ENCODE measurements at regions not wholly inside any gene's neighbourhood (a gene's known extent, or its start where the extent isn't known, plus 50 kb on each side); places are given as distances from the start of the nearest gene placed in this dataset.
"Not testable (repeated sequence)": the region's sequence is repeated elsewhere in the genome, so short reads cannot be mapped to it uniquely, and the experiment has no call there.

DNA sequence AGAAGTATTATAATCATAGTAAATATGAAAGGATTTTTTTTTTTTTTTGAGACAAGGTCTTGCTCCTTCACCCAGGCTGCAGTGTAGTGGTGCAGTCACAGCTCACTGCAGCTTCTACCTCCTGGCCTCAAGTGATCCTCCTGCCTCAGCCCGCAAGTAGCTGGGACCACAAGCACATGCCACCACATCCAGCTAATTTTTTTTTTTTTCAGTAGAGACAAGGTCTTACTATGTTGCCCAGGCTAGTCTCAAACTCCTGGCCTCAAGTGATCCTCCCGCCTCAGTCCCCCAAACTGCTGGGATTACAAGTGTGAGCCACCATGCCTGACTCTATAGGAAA is 86.2 kb upstream of the FOXN2 start:
- DNase-seq, result no peak

DNA sequence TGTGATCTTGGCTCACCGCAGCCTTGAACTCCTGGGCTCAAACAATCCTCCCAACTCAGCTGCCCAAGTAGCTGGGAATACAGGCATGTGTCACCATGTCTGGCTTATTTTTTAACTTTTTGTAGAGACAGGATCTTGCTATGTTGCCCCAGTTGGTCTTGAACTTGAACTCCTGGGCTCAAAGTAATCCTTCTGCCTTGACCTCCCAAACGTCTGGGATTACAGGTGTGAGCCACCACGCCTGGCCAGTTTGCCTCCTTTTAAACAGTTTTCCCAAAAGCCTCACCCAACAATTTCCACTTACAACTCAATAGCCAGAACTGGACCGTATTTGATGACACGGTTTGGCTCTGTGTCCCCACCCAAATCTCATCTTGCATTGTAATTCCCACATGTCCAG is 85.4 kb upstream of the FOXN2 start:
- no peak for DNase-seq

DNA sequence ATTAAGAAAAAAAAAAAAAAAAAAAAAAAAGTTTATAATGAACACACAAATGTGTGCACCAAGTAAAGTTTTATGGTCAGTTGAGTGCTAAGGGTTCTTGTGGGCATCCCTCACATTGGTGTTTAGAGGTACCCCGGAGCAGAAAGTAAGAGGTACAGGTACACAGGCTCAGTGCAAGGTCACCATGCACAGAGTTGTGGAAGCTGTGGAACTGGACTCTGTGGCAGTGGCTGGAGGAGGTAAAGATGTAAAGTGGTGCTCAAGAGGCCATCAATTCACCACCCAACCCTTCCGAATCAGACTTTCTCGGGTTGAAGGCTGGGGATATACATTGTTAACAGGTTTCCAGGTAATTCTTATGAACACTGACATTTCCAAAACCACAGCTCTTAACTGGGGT is 83.6 kb upstream of the FOXN2 start:
- no peak for DNase-seq

DNA sequence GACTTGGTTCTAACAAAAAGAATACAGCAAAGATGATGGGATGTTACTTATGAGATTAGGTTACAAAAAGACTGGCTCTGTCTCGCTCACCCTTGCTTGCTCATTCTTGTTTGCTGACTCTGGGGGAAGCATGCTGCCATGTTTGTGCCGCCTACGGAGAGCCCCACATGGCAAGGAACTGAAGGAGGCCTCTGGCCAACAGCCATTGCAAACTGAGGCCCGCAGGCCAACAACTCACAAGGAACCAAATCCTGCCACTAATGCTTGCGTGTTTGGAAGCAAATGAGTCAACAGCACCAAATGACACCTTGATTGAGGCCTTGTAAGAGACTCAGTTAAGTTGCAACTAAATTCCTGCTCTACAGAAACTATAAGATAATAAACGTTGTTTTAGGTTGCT is 82.1 kb upstream of the FOXN2 start:
- DNase-seq, result no peak

DNA sequence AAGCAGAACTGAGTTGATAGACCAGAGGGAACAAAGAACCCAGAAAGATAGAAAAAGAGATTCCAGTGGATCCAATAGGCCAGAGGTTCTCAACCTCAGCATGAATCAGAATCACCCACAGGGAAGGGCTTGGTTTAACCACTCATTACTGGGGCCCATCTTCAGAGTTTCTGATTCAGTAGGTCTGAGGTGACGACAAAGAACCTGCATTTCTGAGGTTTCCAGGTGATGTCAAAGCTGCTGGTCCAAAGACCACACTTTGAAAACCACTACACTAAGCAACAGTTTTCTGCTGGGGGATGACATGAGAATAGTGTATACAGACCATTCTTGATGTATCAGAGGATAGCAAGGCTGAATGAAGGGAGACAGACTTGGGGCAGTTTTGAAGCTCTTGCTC is 81.5 kb upstream of the FOXN2 start:
- DNase-seq, result no peak

DNA sequence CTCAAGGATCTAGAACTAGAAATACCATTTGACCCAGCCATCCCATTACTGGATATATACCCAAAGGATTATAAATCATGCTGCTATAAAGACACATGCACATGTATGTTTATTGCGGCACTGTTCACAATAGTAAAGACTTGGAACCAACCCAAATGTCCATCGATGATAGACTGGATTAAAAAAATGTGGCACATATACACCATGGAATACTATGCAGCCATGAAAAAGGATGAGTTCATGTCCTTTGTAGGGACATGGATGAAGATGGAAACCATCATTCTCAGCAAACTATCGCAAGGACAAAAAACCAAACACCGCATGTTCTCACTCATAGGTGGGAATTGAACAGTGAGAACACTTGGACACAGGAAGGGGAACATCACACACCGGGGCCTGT is 80.7 kb upstream of the FOXN2 start:
- not testable (repeated sequence) for DNase-seq

DNA sequence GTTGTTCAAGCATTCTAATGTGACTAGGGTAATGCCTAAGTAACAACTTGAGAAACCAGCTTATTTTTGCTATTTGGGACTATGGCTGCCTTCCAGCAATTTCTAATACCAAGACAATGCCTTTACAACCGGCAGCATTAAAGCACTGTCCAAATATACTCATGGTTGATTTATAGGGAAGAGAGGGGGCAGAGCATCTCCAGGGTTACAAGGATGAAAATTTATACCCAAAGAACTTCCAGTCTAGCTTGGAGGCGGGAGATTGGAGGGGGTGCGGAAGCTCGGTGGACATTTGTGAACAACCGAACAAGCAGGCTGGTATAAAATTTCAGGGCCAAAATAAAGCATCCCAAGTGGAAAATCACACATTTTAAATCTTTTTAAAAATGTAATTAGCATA is 79.4 kb upstream of the FOXN2 start:
- DNase-seq, result no peak

DNA sequence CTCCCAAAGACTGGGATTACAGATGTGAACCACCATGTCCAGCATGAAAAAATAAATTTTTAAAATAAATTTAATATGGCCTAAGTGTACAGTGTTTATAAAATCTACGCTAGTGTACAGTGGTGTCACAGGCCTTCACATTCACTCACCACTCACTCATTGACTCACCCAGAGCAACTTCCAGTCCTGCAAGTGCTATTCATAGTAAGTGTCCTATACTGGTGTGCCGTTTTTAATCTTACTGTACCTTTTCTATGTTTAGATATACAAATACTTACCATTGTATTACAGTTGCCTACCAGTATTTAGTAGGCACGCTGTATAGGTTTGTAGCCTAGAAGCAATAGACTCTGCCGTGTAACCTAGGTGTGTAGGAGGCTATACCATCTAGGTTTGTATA is 76.1 kb upstream of the FOXN2 start:
- DNase-seq, result no peak

DNA sequence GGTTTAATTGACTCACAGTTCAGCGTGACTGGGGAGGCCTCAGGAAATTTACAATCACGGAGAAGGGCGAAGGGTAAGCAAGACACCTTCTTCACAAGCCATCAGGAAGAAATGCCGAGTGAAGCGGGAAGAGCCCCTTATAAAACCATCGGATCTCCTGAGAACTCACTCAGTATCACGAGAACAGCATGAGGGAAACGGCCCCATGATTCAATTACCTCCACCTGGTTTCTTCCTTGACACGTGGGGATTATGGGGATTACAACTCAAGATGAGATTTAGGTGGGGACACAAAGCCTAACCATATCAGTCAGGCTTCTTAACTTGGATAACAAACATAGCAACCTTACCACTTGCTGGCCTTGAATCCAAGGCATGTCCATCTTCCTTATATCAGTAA is 73.6 kb upstream of the FOXN2 start:
- no peak for DNase-seq

DNA sequence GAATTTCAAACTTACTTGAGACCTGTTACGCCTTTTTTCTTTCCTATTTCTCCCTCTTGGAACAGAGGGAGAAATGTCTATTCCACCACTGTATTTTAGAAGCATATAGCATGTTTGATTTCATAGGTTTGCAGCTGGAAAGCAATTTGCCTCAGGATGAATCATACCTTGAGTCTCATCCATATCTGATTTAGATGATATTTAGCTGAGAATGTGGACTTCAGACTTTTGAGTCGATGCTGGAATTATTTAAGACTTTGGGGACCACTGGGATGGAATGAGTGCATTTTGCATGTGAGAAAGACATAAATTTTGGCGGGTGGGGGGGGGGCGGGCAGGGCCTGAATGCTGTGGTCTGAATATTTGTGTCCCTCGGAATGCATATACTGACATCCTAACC is 67.3 kb upstream of the FOXN2 start:
- DNase-seq, result no peak

DNA sequence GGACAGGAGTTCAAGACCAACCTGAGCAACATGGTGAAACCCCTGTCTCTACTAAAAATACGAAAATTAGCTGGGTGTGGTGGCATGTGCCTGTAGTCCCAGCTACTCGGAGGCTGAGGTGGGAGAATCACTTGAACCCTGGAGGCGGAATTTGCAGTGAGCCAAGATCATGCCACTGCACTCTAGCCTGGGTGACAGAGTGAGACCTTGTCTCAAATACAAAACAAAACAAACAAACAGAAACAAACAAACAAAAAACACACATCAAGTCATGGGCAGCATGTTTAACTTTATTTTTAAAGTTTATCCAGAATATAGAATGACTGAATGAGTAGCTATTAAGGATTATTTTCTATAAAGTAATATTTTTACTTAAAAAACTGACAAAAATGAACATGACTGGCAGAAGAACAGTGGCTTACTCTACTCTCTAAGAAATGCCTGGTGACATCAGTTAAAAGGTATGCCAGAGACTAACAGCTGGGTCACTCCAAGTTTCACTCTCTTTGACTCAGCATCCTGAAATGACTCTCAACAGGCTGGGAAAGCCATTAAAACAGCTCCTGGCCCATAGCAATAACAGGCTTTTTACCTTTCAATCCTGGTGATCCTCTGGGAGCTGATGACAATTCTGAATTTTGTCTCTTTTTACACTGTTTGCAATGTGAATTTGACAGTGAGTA is 66.1 kb upstream of the FOXN2 start:
- no peak for DNase-seq

DNA sequence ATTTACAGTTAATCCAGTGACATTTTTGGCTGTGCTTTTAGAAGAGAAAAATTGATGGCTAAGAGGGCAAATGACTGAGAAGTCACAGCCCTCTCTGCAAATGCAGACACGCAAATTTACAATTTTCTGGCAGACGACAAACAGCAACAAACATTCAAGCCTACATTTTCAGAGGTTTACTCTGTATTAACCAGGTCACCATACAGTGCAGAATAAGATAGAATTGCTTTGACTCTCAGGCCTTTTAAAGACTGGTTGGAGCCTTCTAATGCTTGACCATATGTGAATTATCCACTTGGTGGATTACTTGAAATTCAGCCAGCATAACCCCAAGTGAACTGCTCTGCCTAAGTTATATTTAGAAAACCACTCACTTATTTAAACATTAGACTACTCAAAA is 65.5 kb upstream of the FOXN2 start:
- peak in 1 of 2 experiments; percentile 47 for DNase-seq

DNA sequence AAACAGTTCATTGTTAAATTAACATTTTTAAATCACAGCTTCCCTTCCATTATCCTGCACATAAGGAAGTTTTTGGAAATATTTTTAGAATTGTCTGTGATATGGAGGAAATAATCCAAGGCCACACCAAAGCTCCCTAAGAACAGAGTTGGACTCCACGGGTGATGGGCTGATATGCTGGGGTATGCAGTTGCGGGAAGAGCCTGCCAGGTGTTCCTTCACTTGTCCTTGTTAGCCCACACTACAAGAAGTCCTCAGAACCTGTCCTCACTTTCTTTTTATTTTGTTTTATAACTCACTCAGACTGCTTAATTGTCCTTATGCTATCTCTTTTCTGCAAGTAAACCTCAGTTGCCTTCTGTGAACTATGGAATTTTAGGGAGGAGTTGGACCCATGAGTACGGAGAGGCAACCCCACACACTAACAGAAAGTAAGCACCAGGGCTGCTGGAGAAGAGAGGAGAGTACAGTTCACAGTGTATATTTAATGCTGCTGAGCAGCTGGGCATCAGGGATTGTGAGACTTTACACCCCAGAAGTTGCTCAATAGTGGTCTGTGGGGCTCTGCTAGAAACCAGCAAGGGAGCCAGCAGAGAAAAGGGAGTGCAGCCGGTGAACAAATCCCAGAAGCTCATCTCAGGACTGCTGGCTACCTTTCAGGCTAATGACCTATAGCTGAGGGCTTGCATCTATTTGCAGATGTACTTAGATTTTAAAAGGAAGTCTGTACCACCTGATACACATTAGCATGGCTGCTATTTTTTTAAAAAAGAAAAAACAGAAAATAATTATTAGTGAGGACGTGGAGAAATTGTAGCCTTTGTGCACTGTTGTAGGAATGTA is 64.6 kb upstream of the FOXN2 start:
- no peak for DNase-seq

DNA sequence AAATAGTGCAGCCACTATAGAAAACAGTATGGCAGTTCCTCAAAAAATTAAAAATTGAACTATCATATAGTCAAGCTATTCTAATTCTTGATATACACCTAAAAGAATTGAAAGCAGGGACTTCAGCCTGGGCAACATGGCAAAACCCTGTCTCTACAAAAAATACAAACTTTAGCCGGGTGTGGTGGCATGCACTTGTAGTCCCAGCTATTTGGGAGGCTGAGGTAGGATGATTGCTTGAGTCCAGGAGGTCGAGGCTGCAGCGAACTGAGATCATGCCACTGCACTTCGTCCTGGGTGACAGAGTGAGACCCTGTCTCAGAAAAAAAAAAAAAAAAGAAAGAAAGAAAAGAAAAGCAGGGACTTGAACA is 64.0 kb upstream of the FOXN2 start:
- no peak for DNase-seq

DNA sequence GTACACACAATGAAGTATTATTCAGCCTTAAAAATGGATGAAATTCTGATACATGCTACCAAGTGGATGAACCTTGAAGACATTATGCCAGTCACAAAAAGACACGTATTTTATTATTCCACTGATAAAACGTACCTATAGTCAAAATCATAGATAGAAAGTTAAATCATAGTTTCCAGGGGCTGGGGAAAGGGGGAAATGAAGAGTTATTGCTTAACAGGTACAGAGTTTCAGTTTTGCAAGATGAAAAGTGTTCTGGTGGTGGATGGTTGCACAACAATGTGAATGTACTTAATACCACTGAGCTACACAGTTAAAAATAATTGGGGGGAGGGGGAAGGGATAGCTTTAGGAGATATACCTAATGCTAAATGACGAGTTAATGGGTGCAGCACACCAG is 63.5 kb upstream of the FOXN2 start:
- no peak for DNase-seq

DNA sequence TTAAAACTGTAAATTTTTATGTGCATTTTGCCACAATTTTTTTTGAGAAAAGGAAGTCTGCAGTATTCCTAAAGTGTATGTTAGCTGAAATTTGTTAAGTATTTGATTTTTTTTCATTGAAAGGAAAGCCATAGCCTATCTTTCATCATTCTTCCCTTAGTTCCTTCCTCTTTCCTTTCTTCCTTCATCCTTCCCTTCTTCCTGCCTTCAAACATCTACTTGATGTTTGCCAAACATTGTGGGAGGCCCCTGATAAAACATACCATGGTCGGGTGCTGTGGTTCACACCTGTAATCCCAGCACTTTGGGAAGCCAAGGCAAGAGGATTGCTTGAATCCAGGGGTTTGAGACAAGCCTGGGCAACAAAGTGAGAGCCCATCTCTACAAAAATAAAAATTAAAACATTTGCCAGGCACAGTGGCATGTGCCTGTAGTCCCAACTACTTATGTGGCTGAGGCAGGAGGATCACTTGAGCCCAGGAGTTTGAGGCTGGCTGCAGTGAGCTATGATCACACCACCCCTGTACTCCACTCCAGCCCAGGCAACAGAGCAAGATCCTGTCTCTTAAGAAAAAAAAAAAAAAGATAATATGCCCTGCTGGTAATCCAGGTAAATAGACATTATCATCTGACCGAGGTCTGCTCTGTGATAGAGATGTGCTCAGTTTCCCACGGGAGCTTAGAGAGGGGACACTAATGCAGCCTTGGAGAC is 62.9 kb upstream of the FOXN2 start:
- DNase-seq, result no peak

DNA sequence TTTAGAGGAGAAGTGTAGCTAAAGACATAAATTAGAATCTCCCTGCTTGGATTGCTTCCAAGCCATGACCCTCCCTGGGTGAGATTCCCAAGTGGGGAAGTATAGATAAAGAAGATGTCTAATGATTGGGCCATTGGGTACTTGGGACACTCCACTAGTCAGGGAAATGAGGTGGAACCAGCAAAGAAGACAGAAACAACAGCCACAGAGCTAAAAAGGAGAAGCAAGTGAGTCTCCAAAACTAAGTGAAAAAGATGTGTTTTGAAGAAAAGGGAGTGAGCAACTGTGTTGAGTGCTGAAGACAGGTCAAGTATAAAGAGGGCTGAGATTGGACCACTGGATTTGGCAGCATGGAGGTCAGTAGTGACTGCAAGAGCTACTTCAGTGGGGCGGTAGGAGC is 61.2 kb upstream of the FOXN2 start:
- no peak for DNase-seq

DNA sequence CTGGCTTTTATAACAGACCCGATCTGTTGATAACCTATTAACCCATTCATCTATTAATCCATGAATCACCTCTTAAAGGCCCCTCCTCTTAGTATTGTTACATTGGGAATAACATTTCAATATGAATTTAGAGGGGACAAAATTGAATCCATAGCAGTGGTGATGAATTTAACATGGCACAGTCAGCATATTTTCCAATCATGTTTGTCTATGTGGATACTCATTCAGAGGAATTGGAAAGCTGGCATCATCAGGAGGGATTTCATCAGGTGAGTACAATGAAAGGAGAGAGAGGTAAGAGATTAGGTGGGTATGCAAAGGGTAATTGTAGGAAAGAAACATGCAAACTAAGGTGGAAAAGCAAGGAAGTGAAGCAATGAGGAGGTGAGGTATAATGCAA is 59.6 kb upstream of the FOXN2 start:
- no peak for DNase-seq

DNA sequence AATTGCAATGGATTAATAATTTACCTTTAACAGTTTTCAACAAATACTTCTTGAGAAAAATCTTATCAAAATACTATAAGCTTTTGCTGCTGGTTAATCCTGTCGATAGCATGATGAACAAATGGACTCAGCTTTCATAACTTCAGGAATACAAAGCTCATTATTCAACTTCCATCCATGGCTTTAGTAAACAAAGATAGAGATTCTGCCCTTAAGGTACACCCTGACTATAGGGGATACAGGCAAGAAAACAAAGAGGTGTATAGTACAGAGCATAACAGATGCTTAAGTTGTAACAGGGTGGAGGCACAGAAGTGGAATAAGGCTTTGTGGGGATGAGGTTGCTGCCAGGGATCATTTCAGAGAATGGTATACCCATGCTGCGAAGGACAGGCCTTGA is 57.0 kb upstream of the FOXN2 start:
- DNase-seq, result no peak

DNA sequence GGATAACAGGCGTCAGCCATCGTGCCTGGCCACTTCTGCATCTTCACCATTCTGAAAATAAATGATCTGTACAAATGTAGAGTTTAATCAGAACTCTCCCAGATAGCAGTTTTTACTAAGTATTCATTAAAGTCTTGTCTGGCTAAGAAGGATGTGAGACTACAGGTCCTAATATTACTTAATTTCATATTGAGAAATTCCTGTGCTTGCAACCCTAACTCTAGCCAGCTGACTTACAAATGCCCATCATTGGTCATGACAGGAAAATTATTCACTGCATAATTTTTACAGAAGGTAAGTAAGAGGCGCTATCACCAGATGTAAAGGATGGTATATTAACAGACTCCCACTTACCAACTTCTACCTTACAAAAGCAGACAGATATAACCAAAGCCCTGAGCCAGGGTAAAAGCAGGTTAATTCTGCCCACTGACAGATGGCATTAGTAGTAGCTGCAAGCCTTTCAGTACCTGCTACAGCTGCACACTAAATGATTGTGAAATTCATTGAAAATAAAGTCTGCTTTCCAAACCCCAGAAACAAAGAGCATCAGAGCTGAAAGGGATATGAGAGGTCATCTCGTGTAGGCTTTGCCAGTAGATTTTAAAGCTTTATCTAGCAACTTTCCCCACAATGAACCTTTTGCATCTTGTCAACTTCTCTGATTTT is 55.9 kb upstream of the FOXN2 start:
- DNase-seq, result no peak

DNA sequence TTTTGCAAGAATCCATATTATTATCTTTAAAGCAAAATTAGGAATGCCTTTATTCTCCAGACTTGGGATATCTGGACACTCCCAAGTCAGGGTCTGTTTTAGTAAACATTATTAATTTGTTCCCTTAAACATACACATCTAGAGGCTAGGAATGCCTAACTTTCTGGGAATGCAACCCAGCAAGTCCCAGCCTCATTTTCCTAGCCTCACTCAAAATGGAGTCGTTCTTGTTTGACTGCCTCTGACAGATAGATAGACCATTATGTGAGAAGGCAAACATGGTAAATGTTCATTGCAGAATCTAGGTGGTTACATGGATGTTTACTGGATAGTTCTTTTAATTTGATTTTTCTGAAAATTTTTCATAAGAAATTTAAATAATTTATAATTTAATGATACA is 54.7 kb upstream of the FOXN2 start:
- no peak for DNase-seq

DNA sequence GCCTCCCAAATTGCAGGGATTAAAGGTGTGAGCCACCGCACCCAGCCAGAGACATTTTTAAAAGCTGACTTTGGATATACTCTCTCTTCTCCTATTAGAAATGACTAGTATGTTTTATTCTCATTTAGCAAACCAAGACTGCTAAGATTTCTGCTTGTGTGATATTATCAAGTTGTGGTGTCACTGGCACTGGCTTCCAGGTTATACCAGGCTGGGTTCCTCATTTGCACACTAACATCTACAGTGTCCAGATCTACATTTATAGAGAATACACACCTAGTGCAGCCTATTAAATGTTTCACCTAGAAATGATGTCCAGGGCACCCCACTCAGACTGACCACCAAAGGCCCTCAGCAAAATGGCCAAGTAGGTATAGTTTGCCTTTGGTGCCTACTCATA is 49.9 kb upstream of the FOXN2 start:
- no peak for DNase-seq
